HG02571 (cell line): ENCODE measurements at regions not wholly inside any gene's neighbourhood (a gene's known extent, or its start where the extent isn't known, plus 50 kb on each side); places are given as distances from the start of the nearest gene placed in this dataset.
"Not testable (repeated sequence)": the region's sequence is repeated elsewhere in the genome, so short reads cannot be mapped to it uniquely, and the experiment has no call there.

ENCODE experiments used
- ATAC-seq: cut with Tn5 transposase; IDR thresholded peaks from one replicate; pipeline ENCODE4 v1.9.1; 2021; ENCODE audit warnings: mild to moderate bottlenecking, moderate library complexity; ENCODE audit not compliant: unreplicated experiment

DNA sequence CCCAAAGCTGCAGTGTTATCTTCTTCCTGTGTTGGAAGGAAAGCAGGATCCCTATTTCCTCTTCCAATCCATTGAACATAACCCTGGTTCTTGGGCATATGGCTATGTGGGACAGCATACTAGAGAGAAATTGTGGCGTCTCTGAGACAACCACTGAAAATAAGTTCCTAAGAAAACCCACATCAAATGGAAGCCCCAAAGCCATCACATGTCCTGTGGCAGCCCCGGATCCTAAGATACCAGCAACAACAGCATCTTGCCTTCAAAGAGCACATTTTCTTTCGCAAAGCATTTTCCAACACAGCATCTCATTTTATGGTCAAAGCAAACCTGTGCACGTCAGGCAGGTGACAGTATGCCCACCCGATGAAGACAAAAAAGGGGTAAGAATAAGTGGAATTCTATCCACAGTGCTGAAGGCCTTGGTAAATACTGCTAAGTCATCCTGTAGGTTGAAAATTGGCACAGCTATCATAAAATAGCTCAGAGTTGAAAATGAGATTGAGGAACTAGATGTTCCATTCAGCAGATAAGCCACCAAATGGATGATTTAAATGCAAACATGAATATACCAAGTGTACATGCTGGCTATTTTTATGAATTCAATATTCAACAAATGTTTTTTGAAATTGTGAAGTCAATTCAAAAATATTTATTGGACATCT, 232.2 kb downstream of the DLEU7 start:
- no peak for ATAC-seq

DNA sequence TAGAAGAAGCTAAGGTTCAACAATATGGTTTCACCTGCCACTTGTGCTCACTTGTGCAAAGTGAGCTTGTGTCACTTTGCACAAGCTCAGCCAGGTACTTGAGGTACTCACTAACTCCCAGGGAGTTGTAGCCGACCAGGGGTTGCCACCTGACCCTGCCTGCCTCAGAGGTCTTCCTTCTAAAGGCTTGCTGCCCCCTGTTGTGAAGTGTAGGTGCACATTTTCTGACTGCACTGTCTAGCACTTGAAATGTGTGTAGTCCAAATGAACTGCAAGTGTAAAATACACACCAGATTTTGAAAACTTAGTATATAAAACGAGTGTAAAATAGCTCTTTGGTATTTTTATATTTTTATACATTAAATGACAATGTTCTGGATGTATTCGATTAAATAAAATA, 230.8 kb downstream of the DLEU7 start:
- no peak for ATAC-seq

DNA sequence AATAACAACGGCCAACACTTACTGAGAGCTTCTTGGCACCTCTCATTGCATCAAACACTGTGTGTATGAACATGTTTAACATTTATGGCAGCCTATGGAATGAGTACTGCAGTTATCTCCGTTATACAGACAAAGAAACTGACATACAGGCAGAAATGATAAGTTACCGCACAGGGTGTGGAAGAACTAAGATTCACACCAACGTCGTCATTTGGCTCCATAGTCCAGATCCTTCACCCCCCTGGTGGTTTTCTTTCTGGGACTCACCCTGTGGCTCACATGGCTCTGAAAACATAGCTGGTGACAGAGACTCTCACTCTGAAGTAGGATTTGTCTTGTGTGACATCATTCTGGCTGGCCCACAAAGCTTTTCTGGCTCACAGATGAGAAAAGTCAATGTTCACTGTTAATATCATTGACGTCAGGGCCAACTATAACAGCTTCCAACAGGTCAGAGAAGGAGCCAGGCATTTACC, 230.1 kb downstream of the DLEU7 start:
- ATAC-seq, result no peak

DNA sequence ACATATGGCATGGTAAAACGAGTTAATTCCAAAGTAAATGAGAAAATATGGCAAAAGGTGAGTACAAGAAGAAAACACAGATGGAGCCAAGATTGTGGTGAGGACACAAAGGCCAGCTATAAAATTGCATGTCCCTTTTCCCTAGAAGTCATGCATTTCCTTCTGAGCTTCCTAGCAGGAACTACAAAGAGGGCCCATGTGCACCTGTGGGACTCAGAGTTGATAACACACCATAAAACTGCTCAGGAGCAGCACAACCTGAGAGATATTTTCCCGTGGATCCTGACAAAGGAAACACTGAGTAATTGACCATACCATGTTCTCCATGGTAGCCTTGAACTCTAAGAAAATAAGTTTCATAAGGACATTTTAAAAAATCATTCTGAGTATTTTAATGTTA, 228.3 kb downstream of the DLEU7 start:
- no peak for ATAC-seq

DNA sequence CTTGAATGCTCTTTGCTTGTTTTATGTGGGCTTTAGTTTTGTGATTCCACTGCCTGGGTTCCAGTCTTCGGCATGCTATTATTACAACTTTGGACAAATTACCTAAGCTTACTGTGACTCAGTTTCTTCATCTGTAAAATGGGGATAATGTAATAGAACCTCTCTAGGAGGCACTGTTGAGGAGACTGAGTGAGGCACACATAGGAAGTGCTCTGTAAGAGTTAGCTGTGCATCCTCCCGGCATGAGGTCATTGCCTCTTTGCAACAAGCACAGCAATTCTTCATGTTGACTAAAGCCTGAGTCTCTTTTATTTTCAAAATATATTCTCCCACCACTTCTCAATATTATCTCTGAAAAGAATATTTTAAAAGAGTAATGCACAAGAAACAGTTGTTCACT, 227.4 kb downstream of the DLEU7 start:
- ATAC-seq, result no peak

DNA sequence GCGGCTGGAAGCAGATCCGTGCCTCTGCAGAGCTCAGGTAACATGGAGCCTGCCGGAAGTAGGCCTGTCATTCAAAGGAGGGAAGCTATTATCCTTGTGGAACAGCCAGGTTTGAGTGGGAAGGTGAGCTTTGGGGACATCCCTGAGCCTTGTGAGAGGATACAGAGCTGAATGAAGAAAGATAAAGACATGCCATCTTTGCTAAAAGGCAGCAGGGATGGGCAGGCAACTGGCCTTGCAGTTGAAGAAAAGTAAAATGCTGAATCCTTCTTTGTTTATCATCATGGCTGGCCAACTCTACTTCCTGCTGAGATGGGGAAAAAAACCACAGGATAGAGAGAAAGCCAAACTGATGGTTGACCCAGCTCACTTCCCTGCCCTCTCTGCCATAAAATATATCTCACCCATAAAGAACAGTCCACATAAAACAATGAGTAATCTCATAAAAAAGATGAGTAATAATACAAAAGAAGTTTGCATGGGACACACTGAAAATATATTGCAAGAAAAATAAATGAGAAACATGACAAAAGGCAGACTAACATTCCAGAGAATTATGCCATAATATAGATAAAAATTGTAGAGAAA, 226.3 kb downstream of the DLEU7 start:
- ATAC-seq, result no peak

DNA sequence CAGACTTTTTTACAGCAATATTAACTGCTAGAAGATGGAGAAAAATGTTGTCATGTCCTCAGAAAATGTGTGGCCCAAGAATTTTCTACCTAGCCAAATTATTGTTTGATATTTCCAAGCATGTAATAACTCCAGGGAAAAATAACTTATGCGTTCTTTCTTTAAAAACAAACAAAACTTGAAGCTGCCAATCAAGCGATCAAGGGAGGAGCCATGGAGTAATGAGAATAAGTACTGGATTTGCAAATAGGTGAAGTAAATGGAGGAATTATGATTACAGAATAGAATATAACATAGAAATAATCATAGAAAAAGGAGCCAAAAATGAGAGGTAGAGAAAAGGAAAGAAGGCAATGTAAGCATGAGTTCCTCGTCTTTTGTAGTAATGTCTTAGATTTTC, 225.3 kb downstream of the DLEU7 start:
- no peak for ATAC-seq

DNA sequence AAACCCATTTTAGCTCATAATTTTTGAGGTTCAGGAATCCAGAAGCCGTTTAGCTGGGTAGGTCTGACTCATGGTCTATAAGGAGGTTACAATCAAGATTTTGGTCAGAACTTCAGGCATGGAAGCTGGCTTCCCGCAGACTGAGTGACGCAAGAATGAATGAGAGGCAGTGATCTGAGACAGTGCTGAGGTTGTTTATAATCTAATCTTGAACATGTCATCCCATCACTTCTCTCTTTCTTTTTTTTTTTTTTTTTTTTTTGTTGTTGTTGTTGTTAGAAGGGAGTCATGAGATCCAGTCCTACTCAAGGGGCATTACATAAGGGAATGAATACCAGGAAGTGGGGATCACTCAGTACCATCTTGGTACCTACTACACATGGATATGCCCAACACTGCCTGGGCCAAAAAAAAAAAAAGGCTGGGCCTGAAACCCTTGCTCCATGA, 217.4 kb downstream of the DLEU7 start:
- no peak for ATAC-seq

DNA sequence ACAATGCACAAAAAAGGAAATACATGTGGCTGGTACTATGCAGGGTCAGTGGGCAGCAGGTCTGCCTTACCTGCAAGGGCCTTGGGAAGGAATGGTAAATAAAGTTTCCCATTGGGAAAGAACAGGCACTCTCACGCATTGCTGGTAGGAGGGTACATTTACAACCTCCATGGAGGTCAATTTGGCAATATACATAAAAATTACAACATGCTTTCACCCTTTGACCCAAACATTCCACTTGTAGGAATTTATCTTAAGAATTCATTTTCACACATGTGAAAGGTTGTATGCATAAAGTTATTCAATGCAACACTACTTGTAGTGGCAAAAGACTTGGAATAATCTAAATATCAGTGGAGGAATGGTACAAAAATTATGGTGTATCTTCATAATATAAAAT, 216.4 kb downstream of the DLEU7 start:
- ATAC-seq, result no peak

DNA sequence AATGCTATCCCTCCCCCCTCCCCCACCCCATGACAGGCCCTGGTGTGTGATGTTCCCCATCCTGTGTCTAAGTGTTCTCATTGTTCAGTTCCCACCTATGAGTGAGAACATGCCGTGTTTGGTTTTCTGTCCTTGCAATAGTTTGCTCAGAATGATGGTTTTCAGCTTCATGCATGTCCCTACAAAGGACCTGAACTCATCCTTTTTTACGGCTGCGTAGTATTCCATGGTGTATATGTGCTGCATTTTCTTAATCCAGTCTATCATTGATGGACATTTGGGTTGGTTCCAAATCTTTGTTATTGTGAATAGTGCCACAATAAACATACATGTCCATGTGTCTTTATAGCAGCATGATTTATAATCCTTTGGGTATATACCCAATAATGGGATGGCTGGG, 215.0 kb downstream of the DLEU7 start:
- not testable (repeated sequence) for ATAC-seq

DNA sequence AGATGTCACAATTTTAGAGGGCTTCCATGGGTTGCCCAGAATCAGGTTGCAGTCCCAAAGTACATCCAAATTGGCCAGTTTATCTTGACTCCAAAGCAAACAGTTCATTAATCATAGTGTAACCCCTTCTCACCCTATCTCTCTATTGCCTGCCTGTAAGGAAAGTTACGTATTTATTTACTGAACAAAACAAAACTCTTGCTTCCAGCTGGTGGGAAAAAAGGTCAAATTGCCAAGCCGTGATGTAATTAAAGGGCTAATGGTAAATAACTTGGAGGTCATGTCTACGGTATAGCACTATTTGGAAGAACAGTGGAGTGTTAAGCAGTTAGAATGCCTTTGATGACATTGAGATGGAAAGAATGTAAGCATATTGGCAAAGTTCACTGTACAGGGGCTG, 214.0 kb downstream of the DLEU7 start:
- no peak for ATAC-seq

DNA sequence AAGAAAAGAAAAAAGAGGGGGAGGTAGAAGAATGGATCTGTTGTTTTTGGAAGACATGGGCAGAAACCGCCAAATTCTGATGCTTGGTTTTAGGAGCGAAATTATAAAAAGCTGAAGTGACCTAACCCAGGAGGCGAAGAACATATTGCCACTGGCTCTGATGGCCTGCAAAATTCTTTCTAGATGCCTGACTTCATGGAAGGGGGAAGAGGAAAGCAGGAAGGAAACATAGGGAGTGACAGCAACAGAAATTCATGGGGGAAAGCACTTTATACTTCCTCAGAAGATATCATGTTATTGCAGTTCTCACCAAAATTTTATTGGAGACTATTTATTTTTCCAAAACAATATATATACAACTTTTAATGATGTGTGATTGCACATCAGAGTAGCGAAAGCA, 213.5 kb downstream of the DLEU7 start:
- ATAC-seq, result no peak

DNA sequence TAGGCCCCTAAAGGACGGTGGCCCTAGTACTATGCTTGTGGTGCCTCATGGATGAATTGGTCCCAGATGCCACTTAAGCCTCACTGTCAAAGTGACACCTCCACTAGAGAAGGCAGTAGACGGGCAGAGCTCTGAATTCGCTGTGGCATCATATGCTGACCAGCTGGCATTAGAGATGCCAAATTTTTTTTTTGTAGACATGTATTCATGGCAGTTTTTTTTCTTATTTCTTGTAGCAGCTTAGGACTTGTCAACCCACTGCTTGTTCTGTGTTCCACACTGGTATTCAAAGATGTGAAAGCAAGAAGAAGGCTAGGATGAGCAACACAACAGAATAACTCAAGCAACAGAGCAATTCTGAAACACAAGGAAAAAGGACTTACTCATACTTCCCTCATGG, 212.5 kb downstream of the DLEU7 start:
- ATAC-seq, result no peak

DNA sequence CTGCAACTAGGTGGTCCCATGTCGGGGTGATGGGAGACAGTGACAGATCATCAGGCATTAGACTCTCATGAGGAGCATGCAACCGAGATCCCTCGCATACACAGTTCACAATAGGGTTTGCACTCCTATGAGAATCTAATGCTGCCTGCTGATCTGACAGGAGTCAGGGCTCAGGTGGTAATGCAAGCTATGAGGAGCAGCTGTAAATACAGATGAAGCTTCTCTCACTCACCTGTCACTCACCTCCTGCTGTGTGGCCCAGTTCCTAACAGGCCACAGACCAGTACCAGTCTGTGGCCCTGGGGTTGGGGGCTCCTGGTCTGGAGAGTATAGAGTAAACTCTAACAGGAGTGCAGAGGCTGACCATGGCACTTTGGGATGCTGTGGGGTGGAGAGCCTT, 209.2 kb downstream of the DLEU7 start:
- ATAC-seq, result no peak

DNA sequence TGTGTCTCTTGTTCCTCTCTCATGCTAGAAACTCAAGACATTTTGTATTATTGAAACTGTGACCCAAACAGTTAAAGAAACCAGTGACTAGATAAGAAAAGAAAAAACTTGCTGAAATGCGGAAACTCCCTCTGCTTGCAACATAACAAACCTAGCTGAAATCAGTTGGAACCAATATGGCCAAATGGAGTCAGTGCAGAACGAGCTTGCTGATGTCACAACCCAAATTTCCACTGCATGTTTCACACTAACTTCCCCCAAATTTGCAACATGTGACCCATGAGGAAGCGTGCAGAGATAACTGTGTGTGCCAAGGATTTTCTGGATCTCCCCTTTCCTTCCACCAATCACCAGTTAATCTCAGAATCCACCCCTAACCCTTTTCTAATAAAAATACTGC, 208.0 kb downstream of the DLEU7 start:
- peak; percentile 45 for ATAC-seq

DNA sequence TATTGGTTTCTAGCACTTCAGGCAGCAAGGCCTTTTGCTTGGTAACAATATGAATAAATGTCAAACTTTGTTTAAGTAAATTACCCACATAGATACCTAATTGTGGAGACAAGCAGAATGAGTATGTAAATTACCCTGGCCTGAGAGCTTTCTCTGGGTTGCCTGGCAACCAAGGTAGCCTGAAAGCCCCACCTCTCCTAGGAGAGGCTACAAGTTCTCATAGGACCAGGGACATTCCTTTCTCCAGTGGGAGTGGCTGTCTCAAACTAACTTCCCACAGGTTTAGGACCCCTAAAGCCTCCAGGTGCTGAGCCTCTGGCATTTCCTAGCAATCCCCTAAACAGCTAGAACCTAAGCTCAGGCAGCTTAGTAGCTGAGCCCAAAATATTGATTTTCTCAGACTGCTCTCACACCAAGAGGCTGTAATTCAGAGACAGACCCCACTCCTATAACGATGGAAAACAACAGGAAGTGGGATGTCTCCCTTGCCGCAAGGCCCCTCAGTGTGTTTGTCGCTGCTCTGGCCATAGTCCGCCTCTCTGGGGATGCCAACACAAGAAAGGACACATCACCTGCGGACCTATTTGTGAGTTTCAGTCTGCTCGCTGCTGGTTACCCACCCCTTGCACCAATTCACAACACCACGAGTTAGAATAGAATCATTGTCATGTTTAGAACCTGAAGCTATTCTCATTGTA, 207.3 kb downstream of the DLEU7 start:
- ATAC-seq, result peak; percentile 74

DNA sequence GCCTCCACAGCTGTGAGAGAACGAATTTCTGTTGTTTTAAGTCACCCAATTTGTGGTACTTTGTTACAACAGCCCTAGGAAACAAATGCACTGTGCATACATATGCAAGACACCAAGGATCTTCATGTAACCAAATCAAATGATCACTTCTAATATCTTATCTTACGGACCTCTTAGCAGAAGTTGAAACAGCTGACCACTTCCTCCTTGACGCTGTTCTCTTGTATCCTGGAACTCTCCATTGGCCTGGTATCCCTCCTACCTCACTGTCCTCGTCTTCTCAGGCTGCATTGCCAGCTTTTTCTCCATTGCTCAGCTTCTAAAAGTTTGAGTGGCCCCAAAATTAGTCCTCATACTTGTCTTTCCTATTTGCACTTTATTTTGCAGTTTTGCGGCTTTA, 200.4 kb downstream of the DLEU7 start:
- no peak for ATAC-seq

DNA sequence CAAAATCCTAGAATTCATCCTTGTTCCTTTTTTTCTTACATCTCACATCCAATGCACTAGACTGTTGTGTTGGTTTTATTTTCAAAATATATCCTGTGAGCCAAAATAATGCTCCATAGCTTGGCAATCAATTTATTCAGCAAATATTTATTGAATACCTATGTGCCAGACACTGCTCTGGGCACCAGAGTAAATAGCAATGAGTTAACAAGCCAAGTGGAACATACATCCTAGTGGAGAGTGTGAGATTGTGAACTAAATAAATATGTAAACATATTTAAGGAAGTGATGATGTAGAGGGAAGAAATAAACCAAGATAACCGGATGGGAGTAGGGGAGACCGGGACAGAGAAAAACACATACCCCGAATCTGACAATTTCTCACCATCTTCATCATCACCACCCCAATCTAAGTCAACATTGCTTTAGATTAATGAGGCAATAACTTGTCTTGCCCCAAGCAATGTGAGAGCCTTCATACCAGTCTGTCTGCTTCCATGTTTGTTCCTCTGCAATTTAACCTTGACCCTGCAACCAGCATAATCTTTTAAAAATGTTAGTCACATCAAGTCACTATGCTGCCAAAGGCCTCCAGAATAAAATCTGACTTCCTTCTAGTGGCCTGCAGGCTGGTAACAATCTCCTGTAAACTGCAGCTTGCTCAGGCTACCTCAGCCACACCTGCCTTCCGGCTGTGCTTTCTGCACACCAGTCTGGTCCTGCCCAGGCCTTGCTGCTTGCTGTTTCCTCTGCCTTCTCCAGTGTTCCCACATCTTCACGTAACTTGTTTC, 199.2 kb downstream of the DLEU7 start:
- ATAC-seq, result no peak

DNA sequence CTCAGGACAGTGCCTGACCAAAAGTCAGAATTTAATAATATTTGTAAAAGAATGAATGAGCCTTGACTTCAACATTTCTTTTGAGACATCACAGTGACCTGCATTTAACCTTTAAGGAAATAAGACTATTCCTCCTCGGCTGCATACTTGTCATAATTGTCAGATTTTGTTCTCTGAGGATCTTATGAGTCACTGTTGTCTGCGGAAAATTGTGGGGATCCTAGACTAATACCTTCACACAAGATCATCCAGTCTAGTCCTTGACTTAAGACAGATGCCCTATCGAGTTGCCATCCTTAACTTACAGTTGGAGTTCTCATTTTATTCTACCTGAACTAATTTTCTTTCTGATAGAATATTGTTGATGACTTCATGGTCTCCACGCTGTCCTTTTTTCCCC, 198.4 kb downstream of the DLEU7 start:
- ATAC-seq, result no peak

DNA sequence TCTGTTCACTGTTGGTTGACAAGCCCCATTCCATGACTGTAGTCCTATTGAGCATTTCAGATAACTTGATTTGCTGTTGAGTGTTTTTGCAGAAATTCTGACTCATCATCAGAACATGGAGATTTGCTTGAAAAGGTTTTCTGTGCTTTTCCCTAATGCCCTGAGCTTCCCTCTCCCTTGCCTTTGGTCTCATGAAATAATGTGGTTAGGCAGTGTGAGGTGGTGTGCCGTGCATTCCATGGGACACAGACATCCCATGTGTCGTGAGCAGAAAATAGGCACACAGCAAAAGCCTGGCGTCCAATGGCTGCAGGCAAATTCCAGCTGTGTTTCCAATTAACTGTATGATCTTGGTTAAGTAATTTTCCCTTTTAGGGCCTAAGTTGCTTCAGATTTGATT, 197.4 kb downstream of the DLEU7 start:
- ATAC-seq, result no peak

DNA sequence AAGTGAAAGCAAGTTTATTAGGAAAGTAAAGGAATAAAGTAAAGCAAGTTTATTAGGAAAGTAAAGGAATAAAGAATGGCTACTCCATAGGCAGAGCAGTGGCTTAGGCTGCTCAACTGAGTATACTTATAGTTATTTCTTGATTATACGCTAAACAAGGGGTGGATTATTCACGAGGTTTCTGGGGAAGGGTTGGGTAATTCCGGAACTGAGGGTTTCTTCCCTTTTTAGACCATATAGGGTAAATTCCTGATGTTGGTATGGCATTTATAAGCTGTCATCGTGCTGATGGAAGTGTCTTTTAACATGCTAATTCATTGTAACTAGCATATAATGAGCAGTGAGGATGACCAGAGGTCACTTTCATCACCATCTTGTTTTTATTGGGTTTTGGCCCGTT, 194.3 kb downstream of the DLEU7 start:
- no peak for ATAC-seq
